Neuronal stem cell (in vitro differentiated cells): ENCODE measurements at regions not wholly inside any gene's neighbourhood (a gene's known extent, or its start where the extent isn't known, plus 50 kb on each side); places are given as distances from the start of the nearest gene placed in this dataset.

ENCODE experiments used
- DNase-seq: peaks from one replicate; pipeline ENCODE4 v3.0.0-alpha.2; 2013; ENCODE audit warnings: low spot score
- H2AFZ ChIP-seq: one replicate; pipeline ENCODE4 v1.6.1; 2013; ENCODE audit warnings: mild to moderate bottlenecking, low read length, inconsistent platforms
- H2AK5ac ChIP-seq: 2 replicates; pipeline ENCODE4 v1.6.1; 2013; ENCODE audit warnings: low read depth, mild to moderate bottlenecking, inconsistent platforms, low read length, moderate library complexity, mixed read lengths
- H2BK120ac ChIP-seq: 2 replicates; pipeline ENCODE4 v1.6.1; 2013; ENCODE audit warnings: low read depth, mild to moderate bottlenecking, inconsistent platforms, low read length, moderate library complexity, mixed read lengths
- H2BK12ac ChIP-seq: one replicate; pipeline ENCODE4 v1.6.1; 2013; ENCODE audit warnings: low read length, inconsistent platforms
- H2BK15ac ChIP-seq: 2 replicates; pipeline ENCODE4 v1.6.1; 2013; ENCODE audit warnings: mild to moderate bottlenecking, low read length, inconsistent platforms, mixed read lengths
- H2BK5ac ChIP-seq: one replicate; pipeline ENCODE4 v1.6.1; 2013; ENCODE audit warnings: inconsistent platforms, mild to moderate bottlenecking, low read length, moderate library complexity
- H3K14ac ChIP-seq: one replicate; pipeline ENCODE4 v1.6.1; 2013; ENCODE audit warnings: low read length, inconsistent platforms
- H3K18ac ChIP-seq: 2 replicates; pipeline ENCODE4 v1.6.1; 2013; ENCODE audit warnings: low read length, inconsistent platforms
- H3K23ac ChIP-seq: 2 replicates; pipeline ENCODE4 v1.6.1; 2013; ENCODE audit warnings: low read depth, mild to moderate bottlenecking, mixed read lengths, low read length, inconsistent platforms; ENCODE audit not compliant: poor library complexity
- H3K27ac ChIP-seq: replicated peaks from 3 replicates; pipeline ENCODE4 v1.5.1; 2013; ENCODE audit warnings: low read length, inconsistent platforms
- H3K27me3 ChIP-seq, 3 experiments: 2 replicates each; pipeline ENCODE4 v1.6.1; 2013; ENCODE audit warnings: low read length in 3 of 3, mild to moderate bottlenecking in 2 of 3, inconsistent platforms in 1 of 3, low read depth in 1 of 3, mixed read lengths in 1 of 3, moderate library complexity in 1 of 3; ENCODE audit not compliant: control insufficient read depth in 3 of 3, insufficient read depth in 3 of 3
- H3K36me3 ChIP-seq, 2 donors: replicated peaks in 1 of 2; 2 replicates each; pipeline ENCODE4 v1.6.1; 2013; ENCODE audit warnings: low read length in 2 of 2; ENCODE audit not compliant: control insufficient read depth in 2 of 2, insufficient read depth in 2 of 2
- H3K4ac ChIP-seq: 2 replicates; pipeline ENCODE4 v1.6.1; 2013; ENCODE audit warnings: inconsistent platforms, mild to moderate bottlenecking, low read length, moderate library complexity
- H3K4me1 ChIP-seq, 2 donors: 1 replicate in 1 of 2; 2 replicates in 1 of 2; pipeline ENCODE4 v1.6.1; 2013; ENCODE audit warnings: low read length in 2 of 2, low read depth in 1 of 2; ENCODE audit not compliant: control insufficient read depth in 2 of 2, insufficient read depth in 1 of 2
- H3K4me2 ChIP-seq: one replicate; pipeline ENCODE4 v1.6.1; 2013; ENCODE audit warnings: mild to moderate bottlenecking, low read length, inconsistent platforms; ENCODE audit not compliant: insufficient read depth, poor library complexity, severe bottlenecking
- H3K4me3 ChIP-seq, 2 donors: 2 replicates each; pipeline ENCODE4 v1.5.1; 2013; ENCODE audit warnings: low read length in 2 of 2, mild to moderate bottlenecking in 2 of 2, inconsistent platforms in 1 of 2, moderate library complexity in 1 of 2
- H3K79me1 ChIP-seq: one replicate; pipeline ENCODE4 v1.6.1; 2013; ENCODE audit warnings: low read depth, mild to moderate bottlenecking, inconsistent platforms, low read length, moderate library complexity
- H3K9ac ChIP-seq: one replicate; pipeline ENCODE4 v1.6.1; 2013; ENCODE audit warnings: mild to moderate bottlenecking, low read depth, low read length, inconsistent platforms; ENCODE audit not compliant: poor library complexity
- H3K9me3 ChIP-seq, 2 donors: replicated peaks in 1 of 2; 2 replicates each; pipeline versions ENCODE3 to v1.6.1; 2013; ENCODE audit warnings: low read length in 2 of 2, mild to moderate bottlenecking in 2 of 2, inconsistent platforms in 1 of 2, low read depth in 1 of 2, mixed read lengths in 1 of 2, moderate library complexity in 1 of 2; ENCODE audit not compliant: control insufficient read depth in 2 of 2, insufficient read depth in 1 of 2
- H4K8ac ChIP-seq: one replicate; pipeline ENCODE4 v1.6.1; 2013; ENCODE audit warnings: low read depth, mild to moderate bottlenecking, inconsistent platforms, low read length, moderate library complexity
- H4K91ac ChIP-seq: one replicate; pipeline ENCODE4 v1.6.1; 2013; ENCODE audit warnings: low read length, low read depth, mild to moderate bottlenecking, inconsistent platforms; ENCODE audit not compliant: poor library complexity
- WGBS, 2 donors: extraction: QIAGEN DNeasy Blood & Tissue Kit; methylation state at CpG; one replicate each; pipeline ENCODE4 v1.1.7; 2013; ENCODE audit warnings: missing lambda C conversion rate in 2 of 2, mixed read lengths in 1 of 2; ENCODE audit not compliant: insufficient read length in 2 of 2, insufficient replicate concordance in 1 of 2; ENCODE audit errors: extremely low coverage in 2 of 2; 5-methylcytosine and 5-hydroxymethylcytosine counted together

DNA sequence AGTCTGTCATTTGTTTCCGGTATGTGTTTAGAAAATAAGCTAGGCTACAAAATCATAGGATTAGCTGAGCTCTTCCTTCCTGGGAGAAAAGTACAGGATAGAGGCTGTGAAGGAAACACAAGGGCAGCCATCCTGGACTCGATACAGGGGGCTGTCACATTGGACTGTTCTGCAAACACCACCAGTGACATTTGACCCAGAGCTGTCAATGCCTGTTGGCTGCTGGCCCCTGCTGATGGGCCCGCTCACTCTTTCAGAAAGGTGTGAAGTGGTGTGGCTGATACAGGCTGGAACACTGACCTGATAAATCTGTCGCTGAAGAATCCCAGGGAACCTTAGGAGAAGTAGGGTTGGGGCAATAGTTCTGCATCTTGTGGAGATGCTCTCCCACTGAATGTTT, 183.1 kb downstream of the RHOU start:
- H4K91ac ChIP-seq = no peak overlapping the region
- no peak overlapping the region for H4K8ac ChIP-seq
- H3K23ac ChIP-seq = no peak overlapping the region
- no peak overlapping the region for H3K9ac ChIP-seq
- H3K27me3 ChIP-seq = peaks cover 0 to 3% (median 0%) of the 10 kb centered on the region in 3 experiments
- H3K18ac ChIP-seq = no peak overlapping the region
- H3K4ac ChIP-seq = no peak overlapping the region
- no peak overlapping the region for H3K14ac ChIP-seq
- H2BK5ac ChIP-seq = no peak overlapping the region
- H2BK120ac ChIP-seq = no peak overlapping the region
- no peak overlapping the region for H3K27ac ChIP-seq
- no peak for DNase-seq
- peaks cover 4 to 11% of the 10 kb centered on the region in 2 donors for H3K4me1 ChIP-seq
- no peaks in the 10 kb centered on the region for H3K79me1 ChIP-seq
- H3K4me3 ChIP-seq = no peak overlapping the region
- no peak overlapping the region for H2AK5ac ChIP-seq
- no peak overlapping the region for H3K4me2 ChIP-seq
- no CpG with 5 or more reads among the region's 4 CpGs for WGBS, 2 donors
- H2BK12ac ChIP-seq = no peak overlapping the region
- peaks cover 0 to 4% of the 10 kb centered on the region in 2 donors for H3K9me3 ChIP-seq
- H2AFZ ChIP-seq = no peak overlapping the region
- H2BK15ac ChIP-seq = no peak overlapping the region
- no peaks in the 10 kb centered on the region for H3K36me3 ChIP-seq

DNA sequence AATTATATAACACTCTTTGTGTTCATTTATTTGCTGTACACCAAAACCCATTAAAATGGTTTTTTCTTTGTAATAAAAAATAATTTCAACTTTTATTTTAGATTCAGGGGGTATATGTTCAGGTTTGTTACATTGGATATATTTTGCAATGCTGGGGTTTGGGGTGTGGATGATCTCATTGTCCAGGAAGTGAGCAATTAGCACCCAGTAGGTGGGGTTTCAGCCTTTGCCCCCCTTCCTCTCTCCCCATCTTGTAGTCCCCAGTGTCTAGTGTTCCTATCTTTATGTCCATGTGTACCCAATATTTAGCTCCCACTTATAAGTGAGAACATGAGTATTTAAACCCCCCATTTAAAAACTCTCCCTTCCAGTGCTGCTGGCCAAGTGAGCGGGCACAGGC, 184.6 kb downstream of the RHOU start:
- Histone ChIP-seq H3K36me3 (no peaks in the 10 kb centered on the region), H2BK5ac (no peak overlapping the region), H3K14ac (no peak overlapping the region), H2BK15ac (no peak overlapping the region), H3K18ac (no peak overlapping the region), H2BK120ac (no peak overlapping the region), H3K9me3 (peaks cover 0 to 4% of the 10 kb centered on the region in 2 donors), H2AFZ (no peak overlapping the region), H3K23ac (no peak overlapping the region), H3K4ac (no peak overlapping the region), H3K9ac (no peak overlapping the region), H3K79me1 (no peaks in the 10 kb centered on the region), H4K8ac (no peak overlapping the region), H2BK12ac (no peak overlapping the region), H3K4me2 (no peak overlapping the region), H4K91ac (no peak overlapping the region), H2AK5ac (no peak overlapping the region), H3K4me1 (peaks cover 0 to 6% of the 10 kb centered on the region in 2 donors), H3K4me3 (no peak overlapping the region), H3K27ac (no peak overlapping the region), H3K27me3 (peaks cover 0 to 3% (median 0%) of the 10 kb centered on the region in 3 experiments)
- WGBS, 2 donors = no CpG with 5 or more reads among the region's 1 CpG
- DNase-seq = no peak

DNA sequence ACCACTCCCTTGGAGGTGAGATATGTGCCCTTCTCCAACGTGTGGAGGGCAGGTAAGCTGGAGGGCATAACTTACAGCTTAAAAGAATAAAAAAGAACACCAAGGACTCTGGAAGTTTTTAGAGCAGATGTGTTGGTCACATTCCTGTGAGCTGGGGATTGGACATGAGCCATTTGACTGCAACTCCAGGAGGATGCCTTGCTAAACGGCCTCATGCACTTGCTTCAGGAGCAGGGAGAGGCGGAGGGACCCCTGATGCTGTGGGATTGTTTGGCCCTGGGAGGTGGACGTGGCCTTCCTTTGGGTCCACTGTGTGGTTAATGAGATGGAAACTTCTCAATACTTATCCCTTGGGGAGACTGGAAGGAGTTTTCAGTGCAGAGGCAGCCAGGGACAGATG, 185.6 kb downstream of the RHOU start:
- Histone ChIP-seq H3K36me3 (no peaks in the 10 kb centered on the region), H2BK5ac (no peak overlapping the region), H3K27me3 (peaks cover 0 to 3% (median 0%) of the 10 kb centered on the region in 3 experiments), H3K23ac (no peak overlapping the region), H3K27ac (no peak overlapping the region), H2AFZ (no peak overlapping the region), H3K18ac (no peak overlapping the region), H3K4ac (no peak overlapping the region), H3K4me1 (peaks cover 0 to 6% of the 10 kb centered on the region in 2 donors), H2AK5ac (no peak overlapping the region), H3K9me3 (peaks cover 0 to 4% of the 10 kb centered on the region in 2 donors), H3K4me2 (no peak overlapping the region), H4K8ac (no peak overlapping the region), H3K14ac (no peak overlapping the region), H4K91ac (no peak overlapping the region), H2BK15ac (no peak overlapping the region), H3K79me1 (no peaks in the 10 kb centered on the region), H3K9ac (no peak overlapping the region), H2BK120ac (no peak overlapping the region), H3K4me3 (no peak overlapping the region), H2BK12ac (no peak overlapping the region)
- no peak for DNase-seq
- whole genome bisulfite sequencing, 2 donors = no CpG with 5 or more reads among the region's 4 CpGs

DNA sequence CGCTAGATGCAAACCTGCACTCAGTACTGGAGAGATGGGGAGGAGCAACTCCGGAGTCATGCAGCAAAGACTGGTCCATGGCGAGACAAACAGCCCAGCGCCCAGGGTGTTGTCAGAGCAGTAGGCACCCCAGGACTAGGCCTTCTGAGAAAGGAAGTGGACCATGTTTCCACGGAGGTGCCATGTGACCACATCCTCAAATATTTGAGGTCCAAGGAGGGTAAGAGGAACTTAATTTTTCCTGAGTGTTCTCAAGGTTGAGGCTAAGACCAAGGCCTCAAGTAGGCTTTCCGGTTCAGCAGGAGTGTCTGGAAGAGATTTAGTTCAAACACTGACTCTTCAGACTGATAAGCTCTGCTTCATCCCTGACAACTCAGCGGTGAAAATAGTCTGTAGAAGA, 186.2 kb downstream of the RHOU start:
- Histone ChIP-seq H4K8ac (no peak overlapping the region), H3K9me3 (peaks cover 0 to 4% of the 10 kb centered on the region in 2 donors), H2BK5ac (no peak overlapping the region), H2BK15ac (no peak overlapping the region), H3K4me3 (no peak overlapping the region), H2AK5ac (no peak overlapping the region), H3K4ac (no peak overlapping the region), H3K4me1 (peaks cover 0 to 6% of the 10 kb centered on the region in 2 donors), H3K9ac (no peak overlapping the region), H3K79me1 (no peaks in the 10 kb centered on the region), H2AFZ (no peak overlapping the region), H3K27ac (no peak overlapping the region), H3K14ac (no peak overlapping the region), H3K36me3 (no peaks in the 10 kb centered on the region), H3K27me3 (peaks cover 0 to 3% (median 0%) of the 10 kb centered on the region in 3 experiments), H3K4me2 (no peak overlapping the region), H3K18ac (no peak overlapping the region), H2BK120ac (no peak overlapping the region), H3K23ac (no peak overlapping the region), H4K91ac (no peak overlapping the region), H2BK12ac (no peak overlapping the region)
- no peak for DNase-seq
- no CpG with 5 or more reads among the region's 7 CpGs for WGBS, 2 donors
